ENCODE measurements at regions not wholly inside any gene's neighbourhood (a gene's known extent, or its start where the extent isn't known, plus 50 kb on each side); places are given as distances from the start of the nearest gene placed in this dataset.
"Not testable (repeated sequence)": the region's sequence is repeated elsewhere in the genome, so short reads cannot be mapped to it uniquely, and the experiment has no call there.

DNA sequence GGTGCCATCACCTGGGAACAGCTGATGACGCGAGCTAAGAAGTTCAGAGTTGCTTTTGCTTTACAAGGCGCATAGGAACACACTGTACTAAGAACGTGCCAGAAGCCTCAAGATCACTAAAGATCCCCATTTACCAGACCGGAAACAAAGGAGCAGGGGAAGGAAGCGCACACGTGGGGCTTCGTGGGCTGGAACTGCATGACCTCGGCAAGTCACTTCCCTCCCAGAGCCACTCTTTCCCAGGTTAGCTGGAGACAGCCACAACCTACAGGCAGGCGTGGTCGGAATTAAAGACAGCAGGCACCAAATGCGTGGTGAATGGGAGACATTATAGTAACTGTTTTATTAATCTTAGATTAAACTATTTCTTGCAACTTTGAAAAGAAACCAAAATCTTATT, 154.9 kb upstream of the IQSEC1 start:
- not testable (repeated sequence) for DNase-seq

DNA sequence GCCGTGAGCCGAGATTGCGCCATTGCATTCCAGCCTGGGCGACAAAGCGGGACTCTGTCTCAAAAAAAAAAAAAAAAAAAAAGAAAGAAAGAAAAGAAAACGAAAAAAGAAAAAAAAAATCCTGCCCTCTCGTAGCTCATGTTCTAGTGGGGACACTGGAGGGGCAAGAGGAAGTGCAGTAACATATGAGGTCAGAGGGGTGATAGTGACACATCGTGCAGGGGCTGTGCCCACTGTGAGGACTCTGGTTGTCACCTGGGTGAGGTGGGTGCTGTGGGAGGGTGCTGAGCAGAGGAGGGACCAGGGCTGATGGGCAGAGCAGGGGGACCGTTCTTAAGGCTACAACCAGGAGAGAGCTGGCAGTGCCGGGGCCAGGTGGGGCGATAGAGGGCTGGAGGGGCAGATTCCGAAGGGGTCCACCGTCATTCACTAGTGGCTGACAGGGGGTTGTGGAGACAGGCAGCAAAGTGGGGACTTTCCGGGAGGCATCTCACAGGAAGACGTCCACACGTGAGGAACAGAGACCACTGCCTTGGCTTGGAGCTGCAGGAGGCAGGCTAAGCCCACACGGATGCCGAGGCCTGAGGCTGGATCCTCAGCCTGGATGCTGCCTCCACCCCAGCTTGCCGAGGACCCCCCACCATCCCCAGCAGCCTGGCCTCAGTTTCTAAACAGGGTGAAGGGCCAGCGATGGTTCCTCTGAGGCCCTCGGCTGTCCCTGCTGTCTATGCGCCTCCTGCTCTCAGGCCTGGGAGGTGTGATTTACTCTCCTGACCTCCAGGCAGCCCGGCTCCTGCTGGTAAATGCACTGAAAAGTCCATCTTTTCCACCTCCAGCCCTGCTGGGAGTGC, 154.3 kb upstream of the IQSEC1 start:
- no peak for DNase-seq

DNA sequence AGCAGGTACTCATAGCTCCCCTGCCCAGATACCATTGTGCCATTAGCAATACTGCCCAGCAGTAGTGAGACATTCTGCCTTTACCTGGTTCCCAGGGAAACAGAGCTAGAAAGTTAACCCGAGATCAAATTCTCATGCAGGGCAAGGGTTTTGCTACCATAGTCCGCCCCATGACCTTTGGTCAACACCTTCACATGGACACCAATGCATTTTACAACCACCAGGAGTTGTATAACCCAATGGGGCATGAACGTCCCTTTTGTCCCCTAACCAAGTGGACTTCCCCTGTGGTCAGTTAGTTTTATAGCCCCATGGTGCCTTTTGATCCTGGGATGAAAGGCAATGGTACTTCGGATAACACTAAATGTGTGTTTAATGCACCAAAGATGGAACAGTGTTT, 151.7 kb upstream of the IQSEC1 start:
- no peak for DNase-seq

DNA sequence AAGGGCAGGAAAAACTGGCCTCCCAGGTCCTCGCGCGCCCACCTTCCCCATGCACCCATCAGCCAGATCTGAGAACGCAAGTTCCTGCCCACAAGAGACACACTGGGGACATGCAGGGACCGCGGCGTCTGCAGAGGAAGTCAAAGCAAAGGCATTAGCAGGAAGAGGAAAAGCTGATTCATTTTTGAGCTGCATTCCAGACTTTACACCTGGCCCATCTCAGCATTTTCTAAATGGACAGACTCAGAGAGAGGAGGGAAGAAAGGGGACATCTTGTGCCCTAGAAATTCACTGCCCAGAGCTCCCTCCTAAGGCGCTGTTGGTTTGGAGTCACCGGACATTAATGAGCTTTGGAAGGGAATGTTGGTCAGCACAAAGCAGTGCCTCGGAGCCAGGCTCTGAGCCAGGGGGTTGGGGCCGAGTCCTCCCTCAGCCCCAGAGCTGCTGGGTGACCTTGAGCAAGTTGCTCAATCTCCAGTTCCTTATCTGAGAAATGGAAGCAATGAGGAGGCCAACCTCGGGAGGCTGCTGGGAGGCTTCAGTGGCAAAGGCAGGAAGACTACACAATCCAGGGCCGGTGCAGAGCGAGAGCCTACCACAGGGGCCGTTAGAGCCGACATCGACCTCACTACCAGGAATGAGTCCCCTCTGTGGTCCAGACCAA, 150.5 kb upstream of the IQSEC1 start:
- DNase-seq = peak in 3 of 56 donors; percentile 10 to 12 (median 12)

DNA sequence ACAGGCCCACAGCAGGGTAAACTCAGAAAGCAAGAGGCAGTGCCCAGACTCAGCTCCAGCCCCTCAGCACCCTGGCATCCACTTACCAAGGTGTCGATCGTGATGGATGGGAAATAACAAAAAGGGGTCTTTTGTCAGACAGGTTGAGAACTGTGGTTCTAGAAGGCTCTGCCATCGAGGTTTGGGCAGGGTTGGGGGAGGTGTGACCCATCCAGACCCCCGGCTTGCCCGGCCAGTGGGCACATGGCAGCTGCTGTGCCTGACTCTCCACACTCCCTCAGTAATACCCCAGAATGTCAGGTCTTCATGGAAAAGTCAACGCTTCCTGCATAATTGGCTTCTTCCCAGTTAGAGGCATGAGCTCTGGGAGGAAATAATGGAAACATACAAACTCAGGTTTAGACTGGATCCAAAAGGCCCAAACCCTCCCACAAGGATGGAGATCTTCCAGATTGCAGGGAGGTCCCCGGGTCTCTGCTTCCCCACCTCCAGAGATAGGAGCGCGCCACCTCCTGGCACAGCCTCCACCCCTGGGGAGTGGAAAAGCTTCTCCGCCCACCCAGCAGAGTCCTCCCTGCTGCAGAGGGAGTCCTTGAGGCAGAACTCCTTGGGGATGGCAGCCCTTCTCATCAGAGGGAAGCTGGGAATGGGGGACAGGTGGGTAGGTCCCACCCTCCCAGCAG, 149.8 kb upstream of the IQSEC1 start:
- DNase-seq = peak in 1 of 56 donors; percentile 7

DNA sequence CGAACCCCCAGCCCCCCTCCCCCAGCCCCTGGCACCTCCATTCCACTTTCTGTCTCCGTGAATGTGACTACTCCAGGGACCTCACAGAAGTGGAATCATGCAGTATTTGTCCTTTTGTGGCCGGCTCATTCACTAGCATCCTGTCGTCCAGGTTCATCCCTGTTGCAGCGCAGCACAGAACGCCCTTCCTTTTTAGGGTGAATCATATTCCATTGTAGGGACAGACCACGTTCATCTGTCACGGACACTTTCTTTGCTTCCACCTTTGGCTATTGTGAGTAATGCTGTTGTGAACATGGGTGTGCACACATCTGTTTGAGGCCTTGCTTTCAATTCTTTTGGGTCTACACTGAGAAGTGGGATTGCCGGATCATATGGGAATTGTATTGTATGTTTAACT, 148.9 kb upstream of the IQSEC1 start:
- DNase-seq = no peak

DNA sequence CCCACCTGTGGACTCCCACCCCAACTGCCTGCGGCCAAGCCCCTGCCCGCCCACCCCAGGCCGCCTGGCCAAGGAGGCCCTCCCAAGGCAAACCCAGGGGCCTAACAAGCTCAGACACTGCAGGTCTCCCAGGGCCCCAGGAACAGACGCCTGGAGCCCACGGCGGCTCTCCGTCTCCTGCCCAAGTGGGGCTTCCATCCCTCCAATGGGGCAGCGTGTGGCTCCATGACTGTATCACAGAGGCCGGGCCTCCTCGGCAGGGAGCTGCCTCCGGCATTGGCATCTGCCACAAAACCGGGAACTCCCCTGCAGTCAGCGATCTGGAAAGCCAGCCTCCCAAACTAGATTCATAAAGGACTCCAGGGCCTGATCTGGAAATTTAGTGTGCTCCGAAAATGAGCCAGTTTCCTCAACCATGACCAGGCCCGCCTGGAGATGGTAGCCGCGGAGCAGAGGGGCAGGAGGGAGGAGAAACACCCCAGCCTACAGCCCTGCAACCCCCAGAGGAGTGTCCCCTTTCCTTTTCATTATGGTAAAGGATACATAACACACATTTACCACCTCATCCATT, 148.3 kb upstream of the IQSEC1 start:
- no peak for DNase-seq

DNA sequence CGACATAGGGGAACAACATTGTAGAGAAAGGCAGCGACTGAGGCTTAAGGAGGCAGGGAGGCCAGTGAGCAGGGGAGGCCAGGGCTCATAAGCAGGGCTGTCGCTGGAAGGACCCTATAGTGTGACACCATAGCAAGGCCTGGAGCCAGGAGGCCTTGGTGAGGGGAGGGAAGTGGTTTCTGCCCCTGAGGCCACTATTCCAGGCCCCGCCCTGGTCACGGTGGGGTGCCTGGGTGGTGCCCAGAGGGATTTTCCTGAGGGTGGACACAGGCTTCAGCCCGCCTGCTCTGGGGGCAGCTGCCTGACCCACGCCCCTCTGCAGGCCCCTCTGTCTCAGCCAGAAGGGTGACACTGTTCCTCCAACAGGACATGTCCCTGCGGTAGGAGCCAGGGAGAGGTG, 147.8 kb upstream of the IQSEC1 start:
- DNase-seq = no peak

DNA sequence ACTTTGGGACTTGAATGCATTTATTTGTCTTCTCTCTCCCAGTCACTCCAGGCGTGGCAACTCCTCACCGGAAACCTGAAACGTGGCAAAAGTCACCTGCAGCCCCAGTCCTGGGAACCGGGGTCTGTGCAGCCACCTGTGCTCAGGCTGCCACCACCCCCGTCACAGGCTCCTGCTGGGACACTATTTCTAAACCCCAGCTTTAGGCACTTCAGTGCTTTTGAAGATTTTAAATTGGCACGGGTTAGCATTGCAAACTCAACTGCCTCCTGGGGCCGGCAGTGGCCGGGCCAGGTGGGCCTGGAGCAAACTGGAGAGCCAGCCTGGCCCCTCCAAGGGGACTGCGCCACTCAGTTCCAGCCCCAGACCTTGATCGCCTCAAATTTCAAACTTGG, 146.7 kb upstream of the IQSEC1 start:
- DNase-seq = no peak

DNA sequence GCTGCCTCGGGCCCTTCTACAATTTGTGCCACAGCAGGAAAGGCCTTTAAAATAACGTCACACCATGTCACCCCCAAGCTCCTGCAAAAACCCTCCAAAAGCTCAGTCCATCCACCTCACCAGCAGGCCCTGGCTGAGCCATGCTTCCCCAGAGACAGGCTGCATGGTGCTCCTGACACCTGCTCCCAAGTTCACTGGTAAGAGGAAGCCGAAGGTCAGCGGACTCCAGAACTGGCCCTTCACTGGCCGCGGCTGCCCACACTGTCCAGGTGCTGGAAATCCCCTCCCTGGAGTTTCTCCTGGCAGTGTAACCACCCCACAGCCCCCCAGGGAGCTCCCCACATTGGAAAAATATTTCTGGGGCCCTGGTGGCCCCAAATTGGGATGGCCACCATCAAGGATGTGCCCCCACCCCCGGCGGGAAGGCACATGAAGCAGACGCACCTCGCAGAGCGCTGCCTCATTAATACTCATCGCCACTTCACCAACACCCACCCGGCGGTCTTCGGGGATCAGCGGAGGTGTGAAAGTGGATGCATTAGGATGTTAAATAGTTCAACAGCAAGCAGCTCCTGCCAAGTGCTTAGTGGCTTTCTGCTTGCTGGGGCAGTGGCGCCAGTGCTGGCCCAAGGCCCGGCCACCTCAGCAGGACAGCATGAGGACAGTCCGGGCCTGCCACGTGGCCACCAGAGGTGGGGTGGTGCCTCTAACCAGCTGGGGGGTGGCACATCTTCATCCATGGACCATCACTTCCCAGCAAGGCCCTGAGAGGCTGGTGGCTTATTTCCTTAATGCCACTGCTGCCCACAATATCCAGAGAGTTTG, 146.1 kb upstream of the IQSEC1 start:
- peak in 3 of 56 donors; percentile 10 to 20 (median 19) for DNase-seq

DNA sequence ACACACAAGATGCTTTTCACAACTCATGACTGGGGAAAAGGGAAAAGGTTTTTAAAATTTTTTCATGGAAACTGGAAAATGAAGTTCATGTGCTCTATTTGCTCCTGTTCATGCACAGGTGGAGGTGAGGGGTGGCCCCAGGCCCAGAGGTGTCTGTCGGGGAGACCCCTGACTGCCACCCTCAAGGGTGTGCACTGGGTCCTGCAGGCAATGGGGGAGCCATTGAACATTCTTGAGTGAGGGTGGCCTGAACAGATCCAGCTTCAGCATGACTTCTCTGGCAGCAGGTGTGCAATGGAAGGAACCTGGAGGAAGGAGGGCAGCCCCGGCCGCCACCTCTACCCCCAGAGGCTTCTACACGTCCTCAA, 145.3 kb upstream of the IQSEC1 start:
- no peak for DNase-seq

DNA sequence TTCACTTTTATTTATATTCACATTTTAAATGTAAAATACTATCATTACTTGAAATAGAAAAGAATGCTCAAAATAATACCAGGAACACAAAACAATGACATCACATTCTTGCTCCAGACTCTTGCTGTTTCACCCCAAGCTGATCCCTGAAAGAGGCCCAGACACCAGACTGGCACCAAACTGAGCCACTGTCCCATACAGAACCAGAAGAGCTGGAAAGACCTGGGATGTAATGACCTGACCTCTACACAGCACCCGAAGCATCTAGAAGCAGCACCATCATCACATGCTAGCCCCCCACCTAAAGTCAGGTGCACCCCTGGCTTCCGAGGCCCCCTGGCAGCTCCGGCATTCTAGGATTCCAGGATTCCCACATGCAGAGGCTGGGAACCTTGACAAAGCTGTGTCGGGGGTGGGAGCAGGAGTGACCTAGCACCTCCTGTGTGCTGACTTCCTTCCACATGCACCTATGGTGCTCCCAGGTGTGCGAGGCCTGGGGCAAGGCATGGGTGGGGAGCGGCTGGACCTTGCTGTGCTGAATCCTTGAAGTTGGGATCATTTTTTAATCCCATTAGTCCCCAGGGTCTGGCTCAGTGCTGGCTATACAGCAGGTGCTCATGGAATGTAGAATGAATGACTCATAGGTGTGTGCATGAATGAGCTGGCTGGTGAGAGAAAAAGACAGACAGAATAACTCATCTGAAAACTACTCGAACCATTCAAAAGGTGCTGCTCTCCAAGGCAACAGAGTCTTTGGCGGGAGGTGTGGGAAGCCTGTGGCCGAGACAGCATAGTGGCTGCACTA, 144.7 kb upstream of the IQSEC1 start:
- DNase-seq = peak in 1 of 56 donors; percentile 4

DNA sequence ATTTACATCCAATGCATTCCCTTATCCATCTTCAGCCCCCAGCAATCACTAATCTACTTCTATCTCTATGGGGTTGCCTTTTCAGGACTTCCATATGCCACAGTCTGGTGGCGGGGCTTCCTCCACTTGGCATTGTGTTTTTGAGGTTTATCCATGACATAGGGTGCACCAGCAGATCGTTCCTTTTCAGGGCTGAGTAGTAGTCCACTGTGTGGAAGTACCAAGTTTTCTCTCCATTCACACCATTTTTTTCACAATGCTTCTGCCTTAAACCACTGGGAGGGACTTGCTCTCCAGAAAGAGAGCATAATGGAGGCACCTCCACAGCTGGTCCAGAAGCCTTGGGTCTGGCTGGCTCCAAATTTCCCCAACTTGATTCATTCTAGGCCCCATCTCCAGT, 144.0 kb upstream of the IQSEC1 start:
- no peak for DNase-seq

DNA sequence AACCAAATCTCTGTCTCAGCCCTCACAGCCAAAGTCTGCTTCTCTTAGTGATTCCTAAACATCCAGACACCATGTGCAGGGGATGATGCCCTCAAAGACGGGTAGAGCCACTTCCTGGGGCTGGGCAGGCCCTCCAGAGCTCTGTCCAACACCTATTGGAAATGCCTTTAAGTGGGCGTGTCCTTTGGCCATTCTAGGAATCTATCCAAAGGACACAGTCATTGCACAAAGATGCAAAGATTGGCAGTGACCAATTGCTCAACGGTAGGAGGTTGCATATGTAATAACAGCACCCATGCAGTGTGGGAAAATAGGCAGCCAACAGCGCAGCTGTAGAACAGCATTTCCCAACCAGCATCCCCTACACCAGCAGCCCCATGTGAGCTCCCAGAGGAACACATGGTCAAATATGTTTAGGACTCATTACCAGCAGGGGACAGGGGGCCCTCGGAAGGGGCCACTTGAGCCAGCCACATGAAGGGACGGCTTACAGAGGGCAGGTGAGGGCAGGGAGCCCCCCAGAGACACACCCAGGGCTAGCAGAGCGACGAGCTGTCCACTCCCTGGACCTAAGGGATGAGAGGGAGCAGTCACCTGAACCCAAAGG, 142.8 kb upstream of the IQSEC1 start:
- no peak for DNase-seq

DNA sequence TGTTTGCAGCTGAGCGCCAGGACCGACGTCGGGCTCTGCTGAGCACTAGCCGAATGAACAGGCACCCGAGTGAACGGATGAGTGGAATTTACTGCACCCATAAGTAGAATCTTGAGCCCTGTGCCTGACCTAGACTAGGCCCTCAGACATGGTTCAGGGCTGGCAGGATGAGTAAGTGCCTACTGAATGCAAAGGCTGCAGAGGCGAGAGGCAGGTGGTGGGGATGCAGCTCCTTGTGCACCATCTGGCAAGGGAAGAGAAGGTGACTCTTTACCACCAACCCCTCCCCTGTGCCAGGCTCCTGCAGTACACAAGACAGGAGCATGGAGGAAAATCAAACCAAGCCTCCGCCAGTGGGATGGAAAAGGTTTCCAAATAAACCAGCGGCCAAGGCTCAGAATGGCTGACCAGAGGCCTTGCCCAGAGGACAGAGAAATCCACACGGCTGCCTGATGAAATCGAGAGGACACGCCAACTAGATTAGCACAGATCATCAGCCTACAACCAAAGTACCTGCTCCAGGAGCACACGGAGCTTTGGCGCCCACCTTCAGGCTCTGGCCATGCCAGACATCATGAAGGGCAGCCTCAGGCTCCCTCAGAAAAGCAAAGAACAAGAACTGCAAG, 141.7 kb upstream of the IQSEC1 start:
- DNase-seq = no peak

DNA sequence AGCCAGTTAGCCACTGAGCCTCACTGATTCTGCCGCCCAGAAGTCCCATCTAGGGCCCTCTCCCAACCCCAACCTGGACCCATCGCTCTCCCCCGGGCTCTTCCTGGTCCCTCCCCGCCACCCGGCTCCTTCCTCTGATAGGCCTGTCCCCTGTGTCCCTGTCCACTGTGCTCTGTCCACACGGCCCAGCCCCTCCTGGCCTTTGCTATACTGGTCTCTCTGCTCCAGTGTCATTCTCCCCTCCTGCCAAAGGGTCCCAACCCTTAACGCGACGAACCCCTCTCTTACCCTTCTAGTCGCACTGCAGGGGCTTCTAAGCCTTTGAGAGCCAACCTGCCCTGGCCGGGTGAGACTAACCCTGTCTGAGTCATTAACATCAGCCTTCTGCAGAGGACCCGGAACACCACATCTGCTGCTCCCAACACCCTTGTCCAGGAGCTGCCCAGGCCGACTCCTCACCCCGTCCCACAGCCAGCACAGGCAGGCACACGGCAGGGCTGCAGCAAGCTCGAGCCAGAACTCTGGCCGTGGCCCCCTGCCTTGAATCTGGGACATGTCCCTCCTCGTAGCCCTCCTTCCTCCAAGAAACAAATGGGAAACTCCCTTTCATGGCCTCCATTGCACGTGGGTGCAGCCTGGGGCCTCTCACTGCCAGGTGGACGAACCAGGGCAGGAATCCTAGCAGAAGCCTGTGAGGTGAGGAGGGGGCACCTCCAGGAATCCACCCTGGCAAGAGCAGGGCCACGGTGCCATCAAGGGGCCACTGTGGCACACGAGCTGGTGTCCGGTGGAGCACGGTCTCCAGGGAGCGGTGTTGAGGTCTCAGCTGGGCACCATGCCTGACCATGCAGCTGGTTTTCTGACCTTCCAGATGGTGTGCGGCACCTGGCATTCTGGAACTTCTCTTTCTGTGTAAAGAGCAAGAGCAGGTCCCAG, 140.9 kb upstream of the IQSEC1 start:
- DNase-seq = no peak

DNA sequence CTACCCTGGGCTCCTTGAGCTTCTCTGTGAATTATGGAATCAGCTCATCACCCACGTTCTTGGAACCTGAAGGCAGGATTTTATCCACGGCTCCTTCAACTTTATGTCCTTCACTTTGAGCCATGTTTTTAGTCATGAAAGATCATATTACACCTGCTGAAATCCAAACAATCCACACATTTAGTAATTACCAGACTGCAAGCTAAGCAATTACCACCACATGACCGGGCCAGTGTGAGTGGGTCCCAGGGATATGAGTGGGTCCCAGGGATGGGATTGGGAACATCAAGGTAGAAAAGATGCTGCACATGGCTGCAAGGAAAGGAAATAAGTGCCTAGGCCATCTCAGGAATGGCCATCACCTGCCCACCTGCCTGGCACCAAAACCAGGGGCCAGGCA, 140.3 kb upstream of the IQSEC1 start:
- no peak for DNase-seq

DNA sequence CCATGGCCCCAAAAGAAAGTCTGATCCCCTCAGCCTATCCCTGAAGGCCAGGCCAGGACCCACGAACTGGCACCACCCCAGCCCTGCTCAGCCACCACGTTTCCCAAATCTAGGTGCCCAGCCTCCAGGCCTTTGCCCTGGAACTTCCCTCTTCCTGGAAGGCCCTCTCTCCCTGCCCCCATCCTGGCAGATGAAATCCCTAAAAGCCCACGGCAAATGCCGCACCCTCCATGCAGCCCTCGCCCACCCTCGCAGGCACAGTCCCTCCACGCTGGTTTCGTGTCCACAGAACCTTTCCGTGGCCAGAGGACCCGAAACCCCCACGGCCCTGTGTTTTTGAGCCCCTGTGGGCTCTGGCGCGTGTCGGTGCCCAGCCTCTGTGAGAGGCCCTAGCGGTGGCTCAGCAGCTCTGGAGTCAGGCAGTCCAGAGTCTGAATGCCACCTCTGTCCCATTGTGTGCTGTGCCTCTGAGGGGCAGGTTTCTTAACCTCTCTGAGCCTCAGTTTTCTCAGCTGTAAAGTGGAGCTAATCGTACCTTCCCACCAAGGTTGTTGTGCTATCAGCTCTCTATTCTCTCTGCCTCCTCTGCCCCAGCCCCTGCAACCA, 138.5 kb upstream of the IQSEC1 start:
- no peak for DNase-seq
